GM18505 (cell line): ENCODE measurements at regions not wholly inside any gene's neighbourhood (a gene's known extent, or its start where the extent isn't known, plus 50 kb on each side); places are given as distances from the start of the nearest gene placed in this dataset.

Source experiments
- ATAC-seq: cut with Tn5 transposase; IDR thresholded peaks from one replicate; pipeline ENCODE4 v1.9.1; 2021; ENCODE audit not compliant: unreplicated experiment
- POLR2A ChIP-seq: IDR thresholded peaks from 4 replicates; pipeline ENCODE4 v1.6.1; 2011; ENCODE audit warnings: borderline replicate concordance; ENCODE audit not compliant: insufficient read depth, insufficient read length; ENCODE audit errors: extremely low read depth

GRCh38 chr1:104341944-104342343 is 592.2 kb downstream of the AMY1C start:
- TF ChIP-seq POLR2A = no peak
- no peak for ATAC-seq

- TF ChIP-seq POLR2A = no peak
- ATAC-seq = no peak
Measured at GRCh38 chr1:104348277-104348676, 598.6 kb downstream of the AMY1C start.

- ATAC-seq = no peak
- no peak for TF ChIP-seq POLR2A
Measured at GRCh38 chr1:104353580-104353979, 603.9 kb downstream of the AMY1C start.

- no peak for TF ChIP-seq POLR2A
- ATAC-seq = no peak
Measured at GRCh38 chr1:104358086-104358485, 608.4 kb downstream of the AMY1C start.

DNA sequence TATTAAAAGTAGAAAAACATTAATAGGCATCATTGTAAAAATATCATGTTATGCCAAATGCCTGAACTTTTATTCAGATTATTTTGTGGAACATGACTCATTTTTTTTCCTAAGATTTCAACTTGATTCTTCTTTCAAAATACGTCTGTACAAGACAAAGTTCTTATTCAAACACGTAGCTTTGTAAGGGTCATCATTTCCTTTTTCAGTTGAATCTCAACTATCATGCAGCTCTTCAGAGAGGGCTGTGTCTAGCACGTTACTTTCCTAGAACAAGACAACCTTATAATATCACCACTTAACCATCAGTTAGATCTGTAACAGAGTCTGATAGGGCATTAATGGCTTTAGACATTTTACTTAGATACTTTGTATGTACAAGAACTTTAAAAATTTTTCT is 608.9 kb downstream of the AMY1C start:
- no peak for ATAC-seq

GRCh38 chr1:104378414-104378813 is 628.7 kb downstream of the AMY1C start:
- ATAC-seq = no peak
- no peak for TF ChIP-seq POLR2A

More for the DNA sequence above, 608.9 kb downstream of the AMY1C start:
- TF ChIP-seq POLR2A = no peak

DNA sequence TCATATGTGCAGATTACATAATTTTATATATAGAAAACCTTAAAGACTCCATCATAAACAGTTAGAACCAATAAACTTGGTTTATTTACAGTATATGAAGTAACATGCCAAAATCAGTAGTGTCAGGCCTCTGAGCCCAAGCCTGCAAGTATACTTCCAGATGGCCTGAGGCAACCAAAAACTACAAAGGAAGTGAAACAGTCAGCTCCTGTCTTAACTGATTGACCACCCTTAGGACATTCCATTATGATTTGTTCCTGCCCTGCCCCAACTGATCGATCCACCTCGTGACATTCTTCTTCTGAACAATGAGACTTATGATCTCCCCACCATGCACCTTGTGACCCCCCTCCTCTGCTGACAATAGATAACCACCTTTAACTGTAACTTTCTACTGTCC is 630.3 kb downstream of the AMY1C start:
- ATAC-seq = no peak
- no peak for TF ChIP-seq POLR2A

GRCh38 chr1:104387716-104388508 is 638.2 kb downstream of the AMY1C start:
- ATAC-seq = no peak
- TF ChIP-seq POLR2A = no peak

- no peak for TF ChIP-seq POLR2A
- no peak for ATAC-seq
Measured at GRCh38 chr1:104392552-104392951, 642.9 kb downstream of the AMY1C start.

DNA sequence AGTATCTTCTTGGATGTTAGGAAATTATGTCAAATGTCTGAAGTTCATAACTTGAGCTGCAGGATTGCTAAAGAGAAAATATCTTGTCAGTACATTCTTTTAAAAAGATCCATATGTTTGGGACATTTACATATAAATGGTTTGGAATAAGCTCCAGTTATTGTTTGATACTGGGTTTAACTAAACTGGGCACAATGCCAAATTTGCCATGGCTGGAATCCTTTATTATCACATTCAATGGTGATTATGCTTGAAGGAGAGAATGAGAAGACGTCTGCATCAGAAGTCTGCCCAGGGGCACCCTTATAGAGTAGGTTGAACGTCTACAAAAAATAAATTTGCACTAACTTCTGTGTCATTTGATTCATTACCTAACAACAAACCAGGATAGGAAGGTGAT is 652.5 kb downstream of the AMY1C start:
- no peak for ATAC-seq
- TF ChIP-seq POLR2A = no peak

DNA sequence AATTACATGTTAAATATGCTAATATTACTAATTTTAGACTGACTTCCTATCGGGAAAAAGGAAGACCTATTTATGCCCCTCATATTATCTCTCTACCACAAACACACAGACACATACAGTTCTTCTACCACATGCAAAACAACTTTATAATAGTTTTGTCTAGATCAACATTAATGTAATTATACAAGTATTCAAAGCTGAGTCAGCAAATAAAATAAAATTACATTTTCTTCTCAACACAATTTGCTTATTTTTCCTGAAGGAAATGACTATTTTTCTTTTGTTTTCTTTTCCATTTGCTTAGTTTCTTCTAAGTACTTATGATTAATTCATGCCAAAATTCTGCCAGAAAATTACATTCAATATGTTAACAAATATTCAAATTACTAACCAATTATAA is 654.2 kb downstream of the AMY1C start:
- ATAC-seq = no peak
- no peak for TF ChIP-seq POLR2A

DNA sequence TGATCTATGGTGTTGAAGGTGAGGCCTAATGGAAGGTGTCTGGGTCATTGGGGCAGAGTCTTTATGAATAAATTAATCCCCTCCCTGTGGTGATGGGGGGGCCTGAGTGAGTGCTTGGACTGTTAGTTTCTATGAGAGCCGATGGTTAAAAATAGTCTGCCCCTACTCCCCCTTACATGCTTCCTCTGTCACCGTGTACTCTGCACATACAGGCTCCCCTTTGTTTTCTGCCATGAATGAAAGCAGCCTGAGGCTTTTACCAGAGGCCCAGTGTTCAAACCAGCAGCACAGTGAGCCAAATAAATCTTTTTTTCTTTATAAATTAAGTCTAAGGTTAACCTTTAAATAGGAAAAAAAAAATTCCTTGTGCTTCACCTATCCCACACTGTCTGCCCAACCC is 657.0 kb downstream of the AMY1C start:
- TF ChIP-seq POLR2A = no peak
- no peak for ATAC-seq

DNA sequence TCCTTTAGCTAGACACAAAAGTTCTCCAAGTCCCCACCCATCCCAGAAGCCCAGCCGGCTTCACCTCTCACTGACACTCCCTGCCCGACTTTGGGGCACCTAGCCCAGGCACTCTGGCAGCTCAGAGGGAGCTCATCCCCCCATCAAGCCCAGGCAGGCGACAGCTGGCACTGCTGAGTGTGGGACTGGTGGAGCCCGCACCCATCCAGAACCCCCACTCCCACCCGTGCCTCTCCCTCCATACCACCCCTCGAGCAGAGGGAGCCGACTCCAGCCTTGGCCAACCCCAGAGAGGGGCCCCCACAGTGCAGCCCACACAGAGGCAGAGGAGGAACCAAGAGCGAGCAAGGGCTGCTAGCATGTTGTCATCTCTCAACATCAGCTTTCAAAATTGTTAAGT is 658.6 kb downstream of the AMY1C start:
- ATAC-seq = no peak
- no peak for TF ChIP-seq POLR2A

DNA sequence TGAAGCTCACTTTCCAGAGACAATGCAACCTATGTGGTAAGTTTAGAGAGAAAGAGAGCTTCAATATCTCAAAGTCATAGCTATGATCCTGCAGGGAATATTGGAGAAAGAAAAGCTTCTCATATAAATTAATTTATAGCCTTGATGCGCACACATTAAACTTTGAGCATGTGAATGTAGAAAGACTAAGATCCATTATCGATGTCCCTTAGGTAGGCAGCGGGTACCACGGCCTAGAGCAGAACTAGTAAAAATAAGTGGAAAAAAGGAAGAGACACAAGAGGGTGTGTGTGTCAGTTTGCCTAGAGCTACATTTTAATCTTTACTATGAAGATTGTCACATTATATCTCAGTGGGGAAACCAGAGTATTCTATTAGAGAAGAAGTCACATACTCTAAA is 685.6 kb downstream of the AMY1C start:
- TF ChIP-seq POLR2A = no peak
- ATAC-seq = no peak

DNA sequence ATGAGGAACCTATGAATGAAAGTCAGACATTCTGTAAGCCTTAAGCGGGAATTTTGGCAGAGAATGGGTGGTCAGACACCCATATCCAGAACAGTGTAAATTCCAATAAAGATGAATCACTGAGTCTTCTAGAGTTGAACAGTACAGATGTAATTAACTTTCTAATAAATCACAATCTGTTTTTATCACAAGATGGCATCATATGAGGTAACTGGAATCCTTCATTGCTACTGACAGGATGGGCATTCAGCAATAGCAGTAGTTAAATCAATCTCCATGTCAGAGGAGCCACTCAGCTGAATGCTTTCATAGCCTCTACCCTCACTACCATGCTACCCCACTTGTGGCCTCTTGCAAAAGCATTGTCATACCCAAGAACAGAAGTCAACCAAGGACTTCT is 690.3 kb downstream of the AMY1C start:
- ATAC-seq = no peak
- no peak for TF ChIP-seq POLR2A

GRCh38 chr1:104456724-104457123 is 707.0 kb downstream of the AMY1C start:
- TF ChIP-seq POLR2A = no peak

GRCh38 chr1:104459886-104460285 is 710.2 kb downstream of the AMY1C start:
- ATAC-seq = no peak
- TF ChIP-seq POLR2A = no peak

More at GRCh38 chr1:104456724-104457123, 707.0 kb downstream of the AMY1C start:
- ATAC-seq = no peak
